Heart left ventricle (tissue), 13 donors: ENCODE measurements at regions not wholly inside any gene's neighbourhood (a gene's known extent, or its start where the extent isn't known, plus 50 kb on each side); places are given as distances from the start of the nearest gene placed in this dataset.

Experiments
- POLR2A ChIP-seq, 2 donors: fragments of 450-650 bp; IDR thresholded peaks; one replicate each; pipeline ENCODE4 v1.6.1; 2017; ENCODE audit warnings: antibody characterized with exemption in 2 of 2, mild to moderate bottlenecking in 2 of 2, moderate library complexity in 2 of 2
- TF ChIP-seq, protein P1 (sequence below), 12 donors: fragments of 200-600 bp; sonication (generic) in 4 of 12; IDR thresholded peaks; one replicate each; pipeline versions ENCODE4 v1.5.0 to v1.8.0; 2018 to 2022; ENCODE audit warnings: antibody characterized with exemption in 12 of 12, mild to moderate bottlenecking in 5 of 12
- donor health status: ischemic (EF 13 %, LVEDD 7.1; RV severe dilation, severe dysfunction).
- donor health status: DM: no; HTN: yes; CAD: no.
- donor health status: DM: no; HTN: no; CAD: no.
- donor health status: ischemic (EF 25% LVEDD 6.9; RV normal size, moderate dysfunction).
- donor health status: ischemic (EF 25% LVEDD 5.7; RV mildly dilated, moderate dysfunction).
- donor health status: ischemic (EF 35%, LVEDD 5.7; RV mildly dilated, moderate dysfunction).
- donor health status: nonischemic (EF 11% LVEDD 7.7; RV severe dilation, severe dysfunction).
- donor health status: DM: yes; HTN: yes; CAD: no.
- donor health status: PGD.
- donor health status: ischemic (EF 29% LVEDD 5.4; RV normal size, mild dysfunction).
- donor health status: nonischemic (EF 23%, LVEDD 6.1; RV moderate dilation, normal function).

DNA sequence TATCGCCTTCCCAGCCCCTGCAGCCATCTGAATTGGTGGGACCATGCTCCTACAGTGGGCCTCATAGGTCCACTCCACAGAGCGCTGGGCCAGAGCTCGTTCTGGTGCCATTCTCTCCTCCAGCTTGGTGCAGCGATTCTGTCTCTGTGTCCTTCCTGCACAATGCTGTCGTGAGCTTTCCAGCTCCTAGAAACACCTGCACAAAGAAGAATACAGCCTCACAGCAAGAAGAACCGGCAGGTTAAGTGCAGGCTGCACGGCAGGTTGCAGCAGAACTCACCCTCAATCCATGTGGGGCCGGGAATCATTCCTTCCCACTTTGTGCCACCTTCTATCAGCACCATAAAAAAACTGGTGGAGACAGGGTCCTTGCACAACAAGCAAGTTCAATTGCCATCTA lies 101.2 kb upstream of the ENPP6 start:
- TF ChIP-seq, protein P1, sequence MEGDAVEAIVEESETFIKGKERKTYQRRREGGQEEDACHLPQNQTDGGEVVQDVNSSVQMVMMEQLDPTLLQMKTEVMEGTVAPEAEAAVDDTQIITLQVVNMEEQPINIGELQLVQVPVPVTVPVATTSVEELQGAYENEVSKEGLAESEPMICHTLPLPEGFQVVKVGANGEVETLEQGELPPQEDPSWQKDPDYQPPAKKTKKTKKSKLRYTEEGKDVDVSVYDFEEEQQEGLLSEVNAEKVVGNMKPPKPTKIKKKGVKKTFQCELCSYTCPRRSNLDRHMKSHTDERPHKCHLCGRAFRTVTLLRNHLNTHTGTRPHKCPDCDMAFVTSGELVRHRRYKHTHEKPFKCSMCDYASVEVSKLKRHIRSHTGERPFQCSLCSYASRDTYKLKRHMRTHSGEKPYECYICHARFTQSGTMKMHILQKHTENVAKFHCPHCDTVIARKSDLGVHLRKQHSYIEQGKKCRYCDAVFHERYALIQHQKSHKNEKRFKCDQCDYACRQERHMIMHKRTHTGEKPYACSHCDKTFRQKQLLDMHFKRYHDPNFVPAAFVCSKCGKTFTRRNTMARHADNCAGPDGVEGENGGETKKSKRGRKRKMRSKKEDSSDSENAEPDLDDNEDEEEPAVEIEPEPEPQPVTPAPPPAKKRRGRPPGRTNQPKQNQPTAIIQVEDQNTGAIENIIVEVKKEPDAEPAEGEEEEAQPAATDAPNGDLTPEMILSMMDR (IDR thresholded peaks at IDR 0.05) = no peak
- no peak for TF ChIP-seq POLR2A (IDR thresholded peaks at IDR 0.05)
